Testis (tissue), 2 donors: ENCODE measurements at regions not wholly inside any gene's neighbourhood (a gene's known extent, or its start where the extent isn't known, plus 50 kb on each side); places are given as distances from the start of the nearest gene placed in this dataset.

ENCODE experiments used
- POLR2A ChIP-seq: fragments of 450-650 bp; IDR thresholded peaks from one replicate; pipeline ENCODE4 v1.6.1; 2017; ENCODE audit warnings: antibody characterized with exemption, mild to moderate bottlenecking, moderate library complexity
- TF ChIP-seq, protein P1 (sequence below), 3 experiments: fragments of 450-650 bp in 2 of 3; fragments of 200-600 bp in 1 of 3; sonication (generic) in 1 of 3; IDR thresholded peaks; one replicate each; pipeline ENCODE4 v1.5.1; 2016 to 2019; ENCODE audit warnings: antibody characterized with exemption in 3 of 3, mild to moderate bottlenecking in 2 of 3, moderate library complexity in 1 of 3

DNA sequence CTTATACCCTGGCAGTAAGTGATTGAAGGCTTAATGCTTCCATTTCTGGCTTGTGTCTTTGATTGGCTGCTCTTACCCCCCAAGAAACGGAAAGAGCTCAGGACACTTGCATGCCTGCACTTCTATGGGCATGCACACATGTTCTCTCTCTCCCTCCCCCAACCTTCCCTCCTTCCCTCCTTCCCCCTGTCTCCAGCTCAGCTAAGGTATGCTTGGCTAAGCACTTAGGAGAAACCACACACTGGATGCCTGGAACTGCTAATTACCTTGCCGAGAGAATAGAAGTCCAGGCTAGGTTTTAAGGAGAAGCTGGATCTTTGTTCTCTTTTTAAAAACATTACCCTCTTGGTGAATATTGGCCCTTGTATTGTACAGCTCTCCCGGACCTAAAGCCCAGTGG, 1072.8 kb upstream of the TMEM132C start:
- TF ChIP-seq, protein P1, sequence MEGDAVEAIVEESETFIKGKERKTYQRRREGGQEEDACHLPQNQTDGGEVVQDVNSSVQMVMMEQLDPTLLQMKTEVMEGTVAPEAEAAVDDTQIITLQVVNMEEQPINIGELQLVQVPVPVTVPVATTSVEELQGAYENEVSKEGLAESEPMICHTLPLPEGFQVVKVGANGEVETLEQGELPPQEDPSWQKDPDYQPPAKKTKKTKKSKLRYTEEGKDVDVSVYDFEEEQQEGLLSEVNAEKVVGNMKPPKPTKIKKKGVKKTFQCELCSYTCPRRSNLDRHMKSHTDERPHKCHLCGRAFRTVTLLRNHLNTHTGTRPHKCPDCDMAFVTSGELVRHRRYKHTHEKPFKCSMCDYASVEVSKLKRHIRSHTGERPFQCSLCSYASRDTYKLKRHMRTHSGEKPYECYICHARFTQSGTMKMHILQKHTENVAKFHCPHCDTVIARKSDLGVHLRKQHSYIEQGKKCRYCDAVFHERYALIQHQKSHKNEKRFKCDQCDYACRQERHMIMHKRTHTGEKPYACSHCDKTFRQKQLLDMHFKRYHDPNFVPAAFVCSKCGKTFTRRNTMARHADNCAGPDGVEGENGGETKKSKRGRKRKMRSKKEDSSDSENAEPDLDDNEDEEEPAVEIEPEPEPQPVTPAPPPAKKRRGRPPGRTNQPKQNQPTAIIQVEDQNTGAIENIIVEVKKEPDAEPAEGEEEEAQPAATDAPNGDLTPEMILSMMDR (IDR thresholded peaks at IDR 0.05): no peak
- TF ChIP-seq POLR2A: no peak
